Breast epithelium (tissue), 3 donors: ENCODE measurements at regions not wholly inside any gene's neighbourhood (a gene's known extent, or its start where the extent isn't known, plus 50 kb on each side); places are given as distances from the start of the nearest gene placed in this dataset.

Experiments used
- POLR2A ChIP-seq: fragments of 450-650 bp; IDR thresholded peaks from one replicate; pipeline ENCODE4 v1.6.1; 2016; ENCODE audit warnings: antibody characterized with exemption, mild to moderate bottlenecking, moderate library complexity
- POLR2AphosphoS5 ChIP-seq, 3 donors: sonication (generic); formaldehyde crosslinking; IDR thresholded peaks; one replicate each; pipeline ENCODE4 v1.6.1; 2017; ENCODE audit warnings: antibody characterized with exemption in 3 of 3
- TF ChIP-seq, protein P1 (sequence below), 3 donors: fragments of 450-650 bp; IDR thresholded peaks; one replicate each; pipeline ENCODE4 v1.5.1; 2016 to 2017; ENCODE audit warnings: antibody characterized with exemption in 3 of 3, mild to moderate bottlenecking in 3 of 3, moderate library complexity in 3 of 3

- TF ChIP-seq POLR2A = no peak
- TF ChIP-seq POLR2AphosphoS5 (IDR thresholded peaks at IDR 0.05) = no peak
- TF ChIP-seq, protein P1, sequence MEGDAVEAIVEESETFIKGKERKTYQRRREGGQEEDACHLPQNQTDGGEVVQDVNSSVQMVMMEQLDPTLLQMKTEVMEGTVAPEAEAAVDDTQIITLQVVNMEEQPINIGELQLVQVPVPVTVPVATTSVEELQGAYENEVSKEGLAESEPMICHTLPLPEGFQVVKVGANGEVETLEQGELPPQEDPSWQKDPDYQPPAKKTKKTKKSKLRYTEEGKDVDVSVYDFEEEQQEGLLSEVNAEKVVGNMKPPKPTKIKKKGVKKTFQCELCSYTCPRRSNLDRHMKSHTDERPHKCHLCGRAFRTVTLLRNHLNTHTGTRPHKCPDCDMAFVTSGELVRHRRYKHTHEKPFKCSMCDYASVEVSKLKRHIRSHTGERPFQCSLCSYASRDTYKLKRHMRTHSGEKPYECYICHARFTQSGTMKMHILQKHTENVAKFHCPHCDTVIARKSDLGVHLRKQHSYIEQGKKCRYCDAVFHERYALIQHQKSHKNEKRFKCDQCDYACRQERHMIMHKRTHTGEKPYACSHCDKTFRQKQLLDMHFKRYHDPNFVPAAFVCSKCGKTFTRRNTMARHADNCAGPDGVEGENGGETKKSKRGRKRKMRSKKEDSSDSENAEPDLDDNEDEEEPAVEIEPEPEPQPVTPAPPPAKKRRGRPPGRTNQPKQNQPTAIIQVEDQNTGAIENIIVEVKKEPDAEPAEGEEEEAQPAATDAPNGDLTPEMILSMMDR (IDR thresholded peaks at IDR 0.05) = no peak
Measured at GRCh38 chr3:159458982-159459381, 529.7 kb upstream of the IL12A start.
